Suprapubic skin (tissue), 4 donors: ENCODE measurements at regions not wholly inside any gene's neighbourhood (a gene's known extent, or its start where the extent isn't known, plus 50 kb on each side); places are given as distances from the start of the nearest gene placed in this dataset.

ENCODE experiments used
- CTCF ChIP-seq, 2 donors: fragments of 200-600 bp in 1 of 2; fragments of 450-650 bp in 1 of 2; sonication (generic) in 1 of 2; IDR thresholded peaks; one replicate each; pipeline ENCODE4 v1.5.1; 2016 to 2019; ENCODE audit warnings: antibody characterized with exemption in 2 of 2, mild to moderate bottlenecking in 1 of 2, moderate library complexity in 1 of 2
- POLR2A ChIP-seq, 2 donors: fragments of 450-650 bp; IDR thresholded peaks; one replicate each; pipeline ENCODE4 v1.6.1; 2017; ENCODE audit warnings: antibody characterized with exemption in 2 of 2, mild to moderate bottlenecking in 2 of 2, moderate library complexity in 2 of 2
- POLR2AphosphoS5 ChIP-seq, 3 donors: sonication (generic); formaldehyde crosslinking; IDR thresholded peaks; one replicate each; pipeline ENCODE4 v1.6.1; 2017; ENCODE audit warnings: antibody characterized with exemption in 3 of 3

- TF ChIP-seq CTCF (IDR thresholded peaks at IDR 0.05) = no peak
- TF ChIP-seq POLR2AphosphoS5 (IDR thresholded peaks at IDR 0.05) = no peak
- TF ChIP-seq POLR2A (IDR thresholded peaks at IDR 0.05) = no peak
Measured at GRCh38 chr12:66735275-66735674, 56.4 kb upstream of the GRIP1 start.
